ENCODE measurements at regions not wholly inside any gene's neighbourhood (a gene's known extent, or its start where the extent isn't known, plus 50 kb on each side); places are given as distances from the start of the nearest gene placed in this dataset.

DNA sequence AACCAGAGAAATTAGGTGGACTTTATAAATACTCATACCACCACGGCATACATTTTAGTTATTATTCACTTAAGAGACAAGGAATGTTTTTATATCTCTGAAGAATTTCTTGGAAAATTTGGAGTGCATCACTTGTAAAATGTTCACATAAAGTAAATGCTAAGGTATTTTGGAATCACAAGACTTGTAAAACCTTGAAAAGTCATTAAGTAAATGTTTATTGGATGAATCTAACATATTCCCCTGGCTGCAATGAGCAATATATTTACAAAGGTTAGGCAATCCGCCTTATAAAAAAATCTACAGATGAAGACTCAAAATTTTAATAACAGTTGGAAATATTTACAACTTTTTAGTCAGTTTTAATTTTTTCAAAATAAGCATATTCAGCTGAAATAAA lies 287.4 kb upstream of the ALG10 start:
- Histone ChIP-seq H4K91ac (ENCODE audit: insufficient read length, low read depth, low read length) (no peak overlapping the region), H2BK20ac (ENCODE audit: low read depth, low read length, poor library complexity, severe bottlenecking) (no peak overlapping the region), H4K20me1 (ENCODE audit: control insufficient read depth, insufficient read depth, insufficient read length) (no peaks in the 10 kb centered on the region), H4K5ac (ENCODE audit: insufficient read length, low read depth, low read length) (no peak overlapping the region), H2BK5ac (ENCODE audit: insufficient read length, low read length) (no peak overlapping the region), H3K14ac (ENCODE audit: insufficient read depth, low read length) (no peak overlapping the region), H3K79me2 (ENCODE audit: insufficient read depth, low read length) (no peaks in the 10 kb centered on the region), H2AK5ac (ENCODE audit: insufficient read length, low read length) (no peak overlapping the region), H2BK120ac (ENCODE audit: low read depth, low read length, poor library complexity, severe bottlenecking) (no peak overlapping the region), H3K23me2 (ENCODE audit: insufficient read length, low read depth, low read length, poor library complexity, severe bottlenecking) (no peaks in the 10 kb centered on the region), H3T11ph (ENCODE audit: low read length) (no peak overlapping the region), H2AFZ (ENCODE audit: low read length) (no peak overlapping the region), H3K9ac (ENCODE audit: extremely low read depth, insufficient read length, low read length) (no peak overlapping the region), H3K27me3 (ENCODE audit: insufficient read depth, low read length) (no peaks in the 10 kb centered on the region), H4K8ac (replicated peaks; ENCODE audit: insufficient read length, low read depth, low read length) (no peak overlapping the region), H3K4me2 (ENCODE audit: insufficient read depth, insufficient read length, low read length) (no peak overlapping the region), H3K56ac (ENCODE audit: insufficient read length, low read depth, low read length) (no peak overlapping the region), H3K4me1 (ENCODE audit: insufficient read depth, low read length) (no peaks in the 10 kb centered on the region), H3K18ac (ENCODE audit: insufficient read length, low read depth, low read length) (no peak overlapping the region), H3K79me1 (ENCODE audit: insufficient read depth, low read depth, low read length, poor library complexity, severe bottlenecking) (no peaks in the 10 kb centered on the region), H3K9me3 (ENCODE audit: control insufficient read depth, low read depth, low read length) (no peaks in the 10 kb centered on the region), H2BK15ac (ENCODE audit: low read depth, low read length) (no peak overlapping the region), H3K27ac (ENCODE audit: insufficient read length, low read depth, low read length) (no peak overlapping the region), H2BK12ac (ENCODE audit: insufficient read length, low read depth, low read length) (no peak overlapping the region), H3K23ac (ENCODE audit: insufficient read length, low read depth, low read length) (no peak overlapping the region), H3K4ac (ENCODE audit: low read depth, low read length) (no peak overlapping the region)
- TF ChIP-seq, protein P1, sequence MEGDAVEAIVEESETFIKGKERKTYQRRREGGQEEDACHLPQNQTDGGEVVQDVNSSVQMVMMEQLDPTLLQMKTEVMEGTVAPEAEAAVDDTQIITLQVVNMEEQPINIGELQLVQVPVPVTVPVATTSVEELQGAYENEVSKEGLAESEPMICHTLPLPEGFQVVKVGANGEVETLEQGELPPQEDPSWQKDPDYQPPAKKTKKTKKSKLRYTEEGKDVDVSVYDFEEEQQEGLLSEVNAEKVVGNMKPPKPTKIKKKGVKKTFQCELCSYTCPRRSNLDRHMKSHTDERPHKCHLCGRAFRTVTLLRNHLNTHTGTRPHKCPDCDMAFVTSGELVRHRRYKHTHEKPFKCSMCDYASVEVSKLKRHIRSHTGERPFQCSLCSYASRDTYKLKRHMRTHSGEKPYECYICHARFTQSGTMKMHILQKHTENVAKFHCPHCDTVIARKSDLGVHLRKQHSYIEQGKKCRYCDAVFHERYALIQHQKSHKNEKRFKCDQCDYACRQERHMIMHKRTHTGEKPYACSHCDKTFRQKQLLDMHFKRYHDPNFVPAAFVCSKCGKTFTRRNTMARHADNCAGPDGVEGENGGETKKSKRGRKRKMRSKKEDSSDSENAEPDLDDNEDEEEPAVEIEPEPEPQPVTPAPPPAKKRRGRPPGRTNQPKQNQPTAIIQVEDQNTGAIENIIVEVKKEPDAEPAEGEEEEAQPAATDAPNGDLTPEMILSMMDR (conservative IDR thresholded peaks at IDR 0.05): no peak
- Mint-ChIP-seq H3K4me1 (peaks cover 0 to 4% of the 10 kb centered on the region in 2 experiments; a peak in 1 of 4 replicates), H3K36me3 (ENCODE audit: insufficient read depth in 1 of 3, low read depth in 3 of 3) (peaks cover 0 to 6% (median 5%) of the 10 kb centered on the region in 3 experiments; a peak in 3 of 7 replicates), H3K27ac (no peak overlapping the region), H3K27me3 (ENCODE audit: low read depth) (no peaks in the 10 kb centered on the region), H3K4me3 (no peak overlapping the region), H3K9me3 (peaks cover 8 to 11% of the 10 kb centered on the region in 2 experiments; a peak in 4 of 5 replicates)
- WGBS (ENCODE audit: extremely low coverage, insufficient read length, low lambda C conversion rate): no CpG with 5 or more reads among the region's 2 CpGs
- no peak for DNase-seq

Measured in H9 (cell line).